Neural progenitor cell (in vitro differentiated cells): ENCODE measurements at regions not wholly inside any gene's neighbourhood (a gene's known extent, or its start where the extent isn't known, plus 50 kb on each side); places are given as distances from the start of the nearest gene placed in this dataset.
A peak's percentile ranks its signal among the peaks of the same experiment; 100 is the strongest.

ENCODE experiments used
- DNase-seq: peaks from one replicate; pipeline ENCODE4 v3.0.0-alpha.2; 2016; ENCODE audit warnings: low spot score
- H2AFZ ChIP-seq: fragments of 200-600 bp; sonication (generic); replicated peaks from 2 replicates; pipeline ENCODE4 v1.6.1; 2016; ENCODE audit warnings: antibody characterized with exemption
- H3F3A ChIP-seq: fragments of 200-600 bp; sonication (generic); 2 replicates; pipeline ENCODE4 v1.6.1; 2016; ENCODE audit warnings: antibody characterized with exemption, low read depth
- H3K27ac ChIP-seq: fragments of 200-600 bp; sonication (generic); 2 replicates; pipeline ENCODE4 v1.5.1; 2016; ENCODE audit warnings: mild to moderate bottlenecking
- H3K27me3 ChIP-seq: fragments of 200-600 bp; sonication (generic); 2 replicates; pipeline ENCODE4 v1.6.1; 2016; ENCODE audit warnings: mild to moderate bottlenecking, moderate library complexity
- H3K36me3 ChIP-seq: fragments of 200-600 bp; sonication (generic); 2 replicates; pipeline ENCODE4 v1.5.1; 2016
- H3K4me1 ChIP-seq: fragments of 200-600 bp; sonication (generic); 2 replicates; pipeline ENCODE4 v1.6.1; 2016; ENCODE audit warnings: mixed run types
- H3K4me2 ChIP-seq: fragments of 200-600 bp; sonication (generic); 2 replicates; pipeline ENCODE4 v1.6.1; 2016
- H3K4me3 ChIP-seq: fragments of 200-600 bp; sonication (generic); 2 replicates; pipeline ENCODE4 v1.5.1; 2016
- H3K79me2 ChIP-seq: fragments of 200-600 bp; sonication (generic); 2 replicates; pipeline ENCODE4 v1.6.1; 2016; ENCODE audit warnings: low read depth
- H3K9ac ChIP-seq: fragments of 200-600 bp; sonication (generic); 2 replicates; pipeline ENCODE4 v1.6.1; 2016
- H3K9me3 ChIP-seq: fragments of 200-600 bp; sonication (generic); 2 replicates; pipeline ENCODE4 v1.5.1; 2016; ENCODE audit warnings: low read depth
- H4K20me1 ChIP-seq: fragments of 200-600 bp; sonication (generic); 2 replicates; pipeline ENCODE4 v1.6.1; 2016; ENCODE audit warnings: low read depth
- H3K27ac Mint-ChIP-seq: 3 replicates; pipeline ENCODE4 v1.8.0; 2021; ENCODE audit warnings: mixed read lengths
- H3K27me3 Mint-ChIP-seq: 2 replicates; pipeline ENCODE4 v1.8.0; 2022; ENCODE audit warnings: low read depth, mild to moderate bottlenecking, inconsistent platforms, moderate library complexity, mixed read lengths; ENCODE audit not compliant: insufficient read depth
- H3K36me3 Mint-ChIP-seq: 3 replicates; pipeline ENCODE4 v1.8.0; 2021; ENCODE audit warnings: mixed read lengths
- H3K4me1 Mint-ChIP-seq: 3 replicates; pipeline ENCODE4 v1.8.0; 2021; ENCODE audit warnings: mixed read lengths
- H3K4me3 Mint-ChIP-seq: 3 replicates; pipeline ENCODE4 v1.8.0; 2021; ENCODE audit warnings: mild to moderate bottlenecking, moderate library complexity, mixed read lengths
- H3K9me3 Mint-ChIP-seq: 3 replicates; pipeline ENCODE4 v1.8.0; 2020; ENCODE audit warnings: mixed read lengths
- CTCF ChIP-seq: fragments of 200-600 bp; sonication (generic); IDR thresholded peaks from 2 replicates; pipeline ENCODE4 v1.5.1; 2017; ENCODE audit warnings: antibody characterized with exemption, mild to moderate bottlenecking
- EZH2 ChIP-seq: fragments of 200-600 bp; sonication (generic); IDR thresholded peaks from 2 replicates; pipeline ENCODE4 v1.6.1; 2017; ENCODE audit warnings: antibody characterized with exemption, mild to moderate bottlenecking, moderate library complexity
- EZH2phosphoT487 ChIP-seq: fragments of 200-600 bp; sonication (generic); IDR thresholded peaks from 2 replicates; pipeline ENCODE4 v1.6.1; 2017; ENCODE audit warnings: antibody characterized with exemption

- Mint-ChIP-seq H3K4me3 (no peak overlapping the region), H3K27me3 (peaks cover 9% of the 10 kb centered on the region), H3K36me3 (no peaks in the 10 kb centered on the region), H3K4me1 (peaks cover 8% of the 10 kb centered on the region), H3K27ac (no peak overlapping the region), H3K9me3 (no peaks in the 10 kb centered on the region)
- Histone ChIP-seq H3K4me3 (no peak overlapping the region), H2AFZ (no peak overlapping the region), H4K20me1 (no peaks in the 10 kb centered on the region), H3K79me2 (no peaks in the 10 kb centered on the region), H3K4me2 (no peak overlapping the region), H3K27me3 (no peaks in the 10 kb centered on the region), H3K9ac (no peak overlapping the region), H3K4me1 (peaks cover 12% of the 10 kb centered on the region), H3K9me3 (no peaks in the 10 kb centered on the region), H3F3A (no peaks in the 10 kb centered on the region), H3K36me3 (no peaks in the 10 kb centered on the region), H3K27ac (no peak overlapping the region)
- TF ChIP-seq EZH2 (no peak), EZH2phosphoT487 (no peak), CTCF (no peak)
- DNase-seq, result no peak
These were observed 232.0 kb downstream of the ENGASE start for GRCh38 chr17:79306424-79307318.

GRCh38 chr17:79305768-79306423 lies 231.3 kb downstream of the ENGASE start:
- Histone ChIP-seq H3K27ac (no peak overlapping the region), H3K79me2 (no peaks in the 10 kb centered on the region), H3K4me3 (no peak overlapping the region), H2AFZ (no peak overlapping the region), H3K9ac (no peak overlapping the region), H3K4me1 (peaks cover 8% of the 10 kb centered on the region), H3K4me2 (no peak overlapping the region), H3F3A (no peaks in the 10 kb centered on the region), H3K9me3 (no peaks in the 10 kb centered on the region), H4K20me1 (no peaks in the 10 kb centered on the region), H3K27me3 (no peaks in the 10 kb centered on the region), H3K36me3 (no peaks in the 10 kb centered on the region)
- no peak for TF ChIP-seq CTCF
- TF ChIP-seq EZH2phosphoT487, result no peak
- no peak for TF ChIP-seq EZH2
- H3K27me3 Mint-ChIP-seq, result peaks cover 9% of the 10 kb centered on the region
- H3K36me3 Mint-ChIP-seq, result no peaks in the 10 kb centered on the region
- H3K9me3 Mint-ChIP-seq, result no peaks in the 10 kb centered on the region
- H3K27ac Mint-ChIP-seq, result no peak overlapping the region
- H3K4me3 Mint-ChIP-seq, result no peak overlapping the region
- peak; percentile 23 for DNase-seq
- H3K4me1 Mint-ChIP-seq, result peaks cover 8% of the 10 kb centered on the region

GRCh38 chr17:79305376-79305767 lies 230.7 kb downstream of the ENGASE start:
- Mint-ChIP-seq H3K36me3 (no peaks in the 10 kb centered on the region), H3K4me3 (no peak overlapping the region), H3K9me3 (no peaks in the 10 kb centered on the region), H3K4me1 (peaks cover 8% of the 10 kb centered on the region), H3K27me3 (peaks cover 9% of the 10 kb centered on the region), H3K27ac (no peak overlapping the region)
- no peaks in the 10 kb centered on the region for H4K20me1 ChIP-seq
- H3K36me3 ChIP-seq, result no peaks in the 10 kb centered on the region
- no peaks in the 10 kb centered on the region for H3K79me2 ChIP-seq
- no peak for TF ChIP-seq CTCF
- TF ChIP-seq EZH2phosphoT487, result no peak
- TF ChIP-seq EZH2, result no peak
- no peaks in the 10 kb centered on the region for H3K27me3 ChIP-seq
- no peaks in the 10 kb centered on the region for H3F3A ChIP-seq
- H3K4me3 ChIP-seq, result no peak overlapping the region
- no peak overlapping the region for H3K9ac ChIP-seq
- H2AFZ ChIP-seq, result no peak overlapping the region
- H3K4me1 ChIP-seq, result peaks cover 8% of the 10 kb centered on the region
- no peaks in the 10 kb centered on the region for H3K9me3 ChIP-seq
- DNase-seq, result no peak
- no peak overlapping the region for H3K27ac ChIP-seq
- H3K4me2 ChIP-seq, result no peak overlapping the region
